Naive thymus-derived CD8-positive, alpha-beta T cell (primary cell): ENCODE measurements at regions not wholly inside any gene's neighbourhood (a gene's known extent, or its start where the extent isn't known, plus 50 kb on each side); places are given as distances from the start of the nearest gene placed in this dataset.

Source experiments
- ATAC-seq, 2 donors: fragments of 150-1000 bp; cut with Tn5 transposase in 1 of 2; sonication (Bioruptor Pico), chemical (Tn5 transposase) in 1 of 2; 1 replicate in 1 of 2; 2 replicates in 1 of 2; pipeline ENCODE4 v1.10.0; 2021; ENCODE audit warnings: mild to moderate bottlenecking in 2 of 2, moderate library complexity in 2 of 2
- POLR2A ChIA-PET: fragments of 350-600 bp; sonication (Branson Sonifier 250); formaldehyde crosslinking; loops from one replicate; lab custom pipeline; 2021; ENCODE audit warnings: antibody characterized with exemption; lab: Charles Lee
- DNase-seq, 10 donors: peaks; one replicate each; pipeline versions ENCODE4 v3.0.0 to v3.0.0-alpha.2; 2020 to 2022
- H3K27ac Mint-ChIP-seq, 10 donors: one replicate each; pipeline ENCODE4 v1.8.0; 2020 to 2022; ENCODE audit warnings: mild to moderate bottlenecking in 10 of 10, mixed read lengths in 10 of 10, moderate library complexity in 4 of 10, inconsistent platforms in 1 of 10
- H3K27me3 Mint-ChIP-seq, 5 donors: one replicate each; pipeline ENCODE4 v1.8.0; 2021 to 2022; ENCODE audit warnings: mixed read lengths in 5 of 5
- H3K36me3 Mint-ChIP-seq, 3 donors: one replicate each; pipeline ENCODE4 v1.8.0; 2020 to 2022; ENCODE audit warnings: mixed read lengths in 3 of 3, mild to moderate bottlenecking in 2 of 3, inconsistent platforms in 1 of 3
- H3K4me1 Mint-ChIP-seq, 4 donors: one replicate each; pipeline ENCODE4 v1.8.0; 2021 to 2022; ENCODE audit warnings: mixed read lengths in 4 of 4
- H3K4me3 Mint-ChIP-seq, 10 donors: one replicate each; pipeline ENCODE4 v1.8.0; 2020 to 2022; ENCODE audit warnings: mild to moderate bottlenecking in 10 of 10, mixed read lengths in 10 of 10, moderate library complexity in 6 of 10, inconsistent platforms in 1 of 10
- H3K9me3 Mint-ChIP-seq, 9 donors: one replicate each; pipeline ENCODE4 v1.8.0; 2020 to 2022; ENCODE audit warnings: mixed read lengths in 9 of 9, mild to moderate bottlenecking in 3 of 9, inconsistent platforms in 1 of 9, moderate library complexity in 1 of 9

DNA sequence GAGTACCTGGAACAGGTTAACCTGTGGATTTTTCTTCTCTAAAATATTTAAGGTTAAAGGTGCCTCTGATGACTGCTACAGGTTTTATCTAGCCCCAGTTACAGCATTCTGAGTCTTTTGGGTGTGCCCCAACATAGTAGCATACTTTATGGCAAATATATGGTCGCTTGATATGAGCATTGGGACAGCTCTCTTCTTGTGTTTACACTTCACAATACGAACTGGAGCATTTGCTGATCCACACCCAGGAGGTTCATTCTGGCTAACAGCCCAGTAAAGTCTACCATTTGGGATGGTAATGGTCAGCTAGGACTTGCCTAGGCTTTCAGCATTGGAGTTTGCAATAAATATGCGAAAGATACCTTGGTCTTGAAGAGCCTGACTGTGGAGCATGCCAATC is 101.3 kb downstream of the DISP1 start:
- Mint-ChIP-seq H3K4me3 (no peak overlapping the region), H3K27me3 (no peaks in the 10 kb centered on the region), H3K27ac (no peak overlapping the region), H3K9me3 (peaks cover 5 to 40% (median 12%) of the 10 kb centered on the region in 9 donors), H3K36me3 (peaks cover 12 to 32% (median 30%) of the 10 kb centered on the region in 3 donors), H3K4me1 (peaks cover 0 to 6% (median 4%) of the 10 kb centered on the region in 4 donors)
- POLR2A ChIA-PET = no interaction called here
- DNase-seq (no peak), ATAC-seq (no peak)

DNA sequence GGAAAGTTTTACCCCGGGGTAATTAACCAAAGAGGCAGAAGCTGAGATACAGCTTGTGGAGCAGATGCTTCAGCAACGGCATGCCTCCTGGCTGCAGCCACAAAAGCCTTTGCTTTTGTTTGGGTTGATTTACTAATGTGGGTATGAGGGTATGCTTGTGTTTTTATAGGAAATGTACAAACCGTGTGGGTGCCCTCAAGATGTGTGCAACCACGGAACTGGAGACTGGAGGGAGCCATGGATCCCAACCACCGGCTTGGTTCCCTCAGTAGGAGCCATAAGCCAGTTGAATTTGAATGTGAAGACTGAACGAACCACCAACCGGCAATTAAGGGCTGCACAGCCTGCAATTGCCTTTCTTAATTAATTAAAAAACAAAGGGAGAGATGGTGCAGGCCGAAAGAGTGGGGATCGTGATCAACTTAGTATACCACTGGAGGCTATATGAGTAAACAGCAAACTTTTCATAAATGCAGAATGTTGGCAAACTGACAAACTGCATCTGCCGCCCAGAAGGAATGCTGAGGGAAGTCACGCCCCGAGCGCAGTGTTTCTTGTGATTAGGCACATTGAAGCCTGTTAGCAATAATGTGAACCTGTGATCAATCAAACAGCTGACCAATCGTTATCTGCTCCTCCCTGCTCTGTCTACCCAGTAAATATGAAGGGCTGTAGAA is 104.1 kb downstream of the DISP1 start:
- peaks cover 5 to 40% (median 12%) of the 10 kb centered on the region in 9 donors for H3K9me3 Mint-ChIP-seq
- no peaks in the 10 kb centered on the region for H3K27me3 Mint-ChIP-seq
- H3K4me3 Mint-ChIP-seq = no peak overlapping the region
- POLR2A ChIA-PET = no interaction called here
- no peak for ATAC-seq
- H3K36me3 Mint-ChIP-seq = peaks cover 12 to 32% (median 30%) of the 10 kb centered on the region in 3 donors
- H3K27ac Mint-ChIP-seq = no peak overlapping the region
- DNase-seq = no peak
- peaks cover 0 to 4% (median 1%) of the 10 kb centered on the region in 4 donors for H3K4me1 Mint-ChIP-seq

DNA sequence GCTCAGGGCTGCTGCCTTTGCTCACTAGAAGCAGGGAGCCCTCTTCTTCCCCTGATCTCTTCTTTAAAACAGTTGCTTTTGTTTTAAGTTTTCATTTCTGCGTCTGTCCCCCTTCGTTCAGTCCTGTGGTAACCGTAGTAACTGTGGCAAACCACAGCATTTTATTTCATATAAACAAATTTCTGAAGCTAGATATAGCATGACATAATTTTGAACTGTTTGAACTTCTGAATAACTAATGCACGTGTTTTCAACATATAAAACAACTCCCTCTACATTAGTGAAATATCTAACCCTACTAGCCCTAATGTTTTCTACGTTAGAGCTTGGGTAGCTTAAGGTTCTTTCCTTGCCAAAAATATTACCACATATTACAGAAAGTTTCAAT is 104.6 kb downstream of the DISP1 start:
- Mint-ChIP-seq H3K27me3 (no peaks in the 10 kb centered on the region), H3K4me3 (no peak overlapping the region), H3K27ac (no peak overlapping the region), H3K9me3 (peaks cover 3 to 37% (median 12%) of the 10 kb centered on the region in 9 donors), H3K4me1 (peaks cover 0 to 4% (median 1%) of the 10 kb centered on the region in 4 donors), H3K36me3 (peaks cover 12 to 32% (median 30%) of the 10 kb centered on the region in 3 donors)
- DNase-seq (peak in 1 of 10 donors; percentile 4), ATAC-seq (no peak)
- POLR2A ChIA-PET = no interaction called here

DNA sequence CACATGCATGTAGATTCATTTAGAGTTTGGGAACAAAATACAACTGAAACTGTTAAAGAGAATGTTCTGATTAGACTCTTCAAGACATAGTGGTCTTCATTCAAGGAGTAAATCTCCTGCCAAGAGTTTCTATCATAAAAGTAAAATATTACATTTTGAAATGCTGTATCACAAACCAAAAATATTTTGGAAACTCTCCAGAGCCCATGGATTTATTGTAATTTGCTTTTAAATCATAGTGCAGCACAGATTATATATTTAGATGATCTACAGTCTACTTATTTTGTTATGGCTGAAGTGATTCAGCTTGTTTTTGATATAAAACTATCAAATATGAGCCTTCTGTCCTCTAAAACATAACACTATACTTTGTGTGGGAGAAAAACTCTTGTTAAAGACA is 105.3 kb downstream of the DISP1 start:
- Mint-ChIP-seq H3K27me3 (no peaks in the 10 kb centered on the region), H3K27ac (no peak overlapping the region), H3K4me1 (peaks cover 0 to 4% (median 1%) of the 10 kb centered on the region in 4 donors), H3K36me3 (peaks cover 12 to 30% (median 30%) of the 10 kb centered on the region in 3 donors), H3K9me3 (peaks cover 3 to 30% (median 12%) of the 10 kb centered on the region in 9 donors), H3K4me3 (no peak overlapping the region)
- ATAC-seq (no peak), DNase-seq (no peak)
- POLR2A ChIA-PET = no interaction called here

DNA sequence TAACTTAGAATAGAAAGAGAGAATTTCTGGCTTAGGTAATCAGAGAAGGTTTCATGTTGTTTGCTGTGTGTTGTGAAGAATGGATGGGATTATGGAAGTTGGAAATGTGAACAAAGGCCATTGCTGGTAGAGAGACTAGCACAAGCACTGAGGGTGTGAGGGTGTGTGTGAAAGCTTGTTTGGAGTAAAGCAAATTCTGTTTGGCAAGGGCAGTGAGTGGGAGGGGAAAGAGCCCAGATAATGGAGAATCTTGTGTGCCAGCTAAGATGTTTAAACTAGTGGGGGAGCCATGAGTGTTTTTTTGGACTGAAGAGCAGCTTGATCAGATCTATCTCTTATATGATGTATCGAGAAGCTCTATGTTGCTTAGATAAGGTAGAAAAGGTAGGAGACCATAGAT is 107.1 kb downstream of the DISP1 start:
- ATAC-seq (no peak), DNase-seq (no peak)
- H3K4me1 Mint-ChIP-seq = peaks cover 0 to 4% (median 1%) of the 10 kb centered on the region in 4 donors
- no peak overlapping the region for H3K27ac Mint-ChIP-seq
- no peaks in the 10 kb centered on the region for H3K27me3 Mint-ChIP-seq
- H3K4me3 Mint-ChIP-seq = no peak overlapping the region
- POLR2A ChIA-PET = no interaction called here
- H3K36me3 Mint-ChIP-seq = peaks cover 12 to 24% (median 16%) of the 10 kb centered on the region in 3 donors
- H3K9me3 Mint-ChIP-seq = peaks cover 3 to 16% (median 10%) of the 10 kb centered on the region in 9 donors

DNA sequence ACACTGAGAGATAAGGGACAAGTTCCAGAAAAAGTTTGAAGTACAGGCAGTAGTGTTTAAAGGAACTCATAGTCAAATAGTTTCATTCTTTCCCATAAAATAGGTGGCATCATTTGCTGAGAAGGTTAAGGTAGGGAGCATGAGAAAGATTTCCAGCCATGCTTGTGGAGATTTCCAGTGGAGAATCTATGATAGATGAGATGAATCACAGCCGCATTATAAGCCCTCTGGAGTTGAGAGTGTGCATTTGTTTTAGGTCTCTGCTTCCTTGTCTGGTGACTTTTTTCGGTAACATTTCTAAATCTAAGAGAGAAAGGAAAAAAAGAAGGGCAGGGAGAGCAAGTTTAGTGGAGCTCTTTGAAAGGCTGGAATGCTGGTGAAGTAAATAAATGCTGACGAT is 108.7 kb downstream of the DISP1 start:
- no peak for DNase-seq
- Mint-ChIP-seq H3K4me3 (no peak overlapping the region), H3K27ac (no peak overlapping the region), H3K4me1 (peaks cover 0 to 2% (median 0%) of the 10 kb centered on the region in 4 donors), H3K9me3 (peaks cover 0 to 3% (median 0%) of the 10 kb centered on the region in 9 donors), H3K27me3 (no peaks in the 10 kb centered on the region), H3K36me3 (peaks cover under 1 to 8% (median 5%) of the 10 kb centered on the region in 3 donors)
- no peak for ATAC-seq
- POLR2A ChIA-PET = no interaction called here

DNA sequence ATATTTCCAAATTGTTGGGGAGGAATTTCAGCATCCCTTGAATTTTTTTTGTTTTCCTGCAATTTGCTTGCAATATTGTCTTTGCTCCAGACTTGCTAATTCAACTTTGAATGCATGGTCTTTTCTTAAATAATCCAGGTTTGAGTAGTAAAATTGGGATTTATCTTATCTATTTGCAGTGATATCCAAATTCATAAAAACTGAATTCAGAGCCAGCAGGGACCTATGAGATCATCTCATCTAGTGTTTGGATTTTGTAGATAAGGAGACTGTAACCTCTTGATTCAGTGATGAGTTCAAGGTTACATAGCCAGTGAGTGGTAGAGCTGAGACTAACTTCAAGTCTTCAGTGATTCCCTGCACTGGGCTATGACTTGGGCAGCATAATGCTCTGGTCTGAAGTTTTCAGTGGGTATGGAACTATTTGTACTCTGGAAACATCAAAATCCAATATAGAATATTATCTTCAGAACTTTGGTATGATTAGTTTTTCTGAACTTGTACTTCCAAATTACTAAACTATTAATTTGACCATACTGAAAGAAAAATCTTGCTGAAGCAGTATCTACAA is 109.4 kb downstream of the DISP1 start:
- H3K27ac Mint-ChIP-seq = no peak overlapping the region
- POLR2A ChIA-PET = no interaction called here
- DNase-seq (no peak), ATAC-seq (no peak)
- no peak overlapping the region for H3K4me3 Mint-ChIP-seq
- peaks cover 0 to 7% (median 5%) of the 10 kb centered on the region in 3 donors for H3K36me3 Mint-ChIP-seq
- H3K4me1 Mint-ChIP-seq = peaks cover 0 to under 1% (median 0%) of the 10 kb centered on the region in 4 donors
- no peaks in the 10 kb centered on the region for H3K27me3 Mint-ChIP-seq
- peaks cover 0 to 2% (median 0%) of the 10 kb centered on the region in 9 donors for H3K9me3 Mint-ChIP-seq

DNA sequence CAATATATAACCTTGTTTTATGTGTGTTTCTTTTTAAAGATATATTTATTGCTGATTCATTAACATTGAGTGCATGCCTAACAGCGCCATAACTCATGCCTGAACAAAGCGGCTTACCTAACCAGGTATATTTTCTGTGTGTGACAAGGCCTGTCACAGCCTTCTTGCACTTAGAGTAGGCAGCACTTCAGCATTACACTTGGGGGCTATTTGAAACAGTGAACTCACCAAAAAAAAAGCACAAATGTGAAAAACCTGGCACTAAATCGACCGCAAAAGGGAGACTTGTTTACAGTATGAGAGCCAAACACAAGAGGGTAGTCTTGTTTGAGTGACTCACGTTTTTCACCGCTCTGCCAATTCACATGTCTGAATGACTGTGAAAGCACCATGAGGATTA is 111.7 kb downstream of the DISP1 start:
- Mint-ChIP-seq H3K27ac (no peak overlapping the region), H3K27me3 (no peaks in the 10 kb centered on the region), H3K9me3 (no peaks in the 10 kb centered on the region), H3K36me3 (peaks cover 0 to 7% (median 2%) of the 10 kb centered on the region in 3 donors), H3K4me3 (no peak overlapping the region), H3K4me1 (no peaks in the 10 kb centered on the region)
- ATAC-seq = no peak
- no peak for DNase-seq
- POLR2A ChIA-PET = interaction anchor here (0.6 kb wide), 1 partner anchor 536 kb away, joined by 4 read pairs; no protein-coding TSS in a partner anchor

DNA sequence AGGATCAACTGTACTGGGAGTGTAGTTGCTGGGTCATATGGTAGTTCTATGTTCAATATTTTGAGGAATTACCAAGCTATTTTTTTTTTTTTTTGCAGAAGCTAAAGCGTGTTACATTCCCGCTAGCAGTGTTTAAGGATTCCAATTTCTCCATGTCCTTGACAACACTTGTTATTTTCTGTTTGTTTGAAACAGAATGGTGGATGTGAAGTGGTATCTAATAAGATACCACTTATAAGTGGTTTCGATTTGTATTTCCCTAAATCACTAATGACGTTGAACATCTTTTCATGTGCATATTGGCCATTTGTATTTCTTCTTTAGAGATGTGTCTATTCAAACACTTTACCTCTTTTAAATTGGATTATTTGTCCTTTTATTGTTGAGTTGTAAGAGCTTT is 112.2 kb downstream of the DISP1 start:
- no peak for ATAC-seq
- Mint-ChIP-seq H3K27ac (no peak overlapping the region), H3K4me1 (no peaks in the 10 kb centered on the region), H3K36me3 (peaks cover 0 to 7% (median 2%) of the 10 kb centered on the region in 3 donors), H3K9me3 (no peaks in the 10 kb centered on the region), H3K27me3 (no peaks in the 10 kb centered on the region), H3K4me3 (no peak overlapping the region)
- DNase-seq = no peak
- POLR2A ChIA-PET = interaction anchor here (0.6 kb wide), 1 partner anchor 535 kb away, joined by 4 read pairs; no protein-coding TSS in a partner anchor

DNA sequence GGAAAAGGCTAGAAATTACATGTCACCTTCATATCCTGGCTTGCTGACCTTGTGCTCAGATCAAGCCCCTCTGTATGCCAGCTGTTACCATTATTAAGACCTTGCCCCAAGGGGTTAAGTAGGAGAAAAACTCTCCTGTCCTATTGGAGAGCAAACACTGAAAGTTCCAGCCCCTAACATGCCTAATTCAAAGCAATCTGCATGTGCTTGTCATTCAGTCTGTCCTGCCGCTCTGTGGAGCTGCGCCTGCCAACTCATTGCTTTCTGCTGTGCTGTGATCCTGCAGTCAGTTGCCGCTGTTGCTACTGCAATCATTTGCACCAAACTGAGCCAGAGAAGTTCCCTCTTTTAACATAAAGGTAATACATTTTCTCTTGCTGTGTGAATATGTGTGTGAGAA is 113.4 kb downstream of the DISP1 start:
- H3K27ac Mint-ChIP-seq = no peak overlapping the region
- no peak overlapping the region for H3K4me3 Mint-ChIP-seq
- no peaks in the 10 kb centered on the region for H3K4me1 Mint-ChIP-seq
- DNase-seq (no peak), ATAC-seq (no peak)
- H3K9me3 Mint-ChIP-seq = no peaks in the 10 kb centered on the region
- POLR2A ChIA-PET = no interaction called here
- H3K36me3 Mint-ChIP-seq = peaks cover 0 to 7% (median 2%) of the 10 kb centered on the region in 3 donors
- no peaks in the 10 kb centered on the region for H3K27me3 Mint-ChIP-seq

DNA sequence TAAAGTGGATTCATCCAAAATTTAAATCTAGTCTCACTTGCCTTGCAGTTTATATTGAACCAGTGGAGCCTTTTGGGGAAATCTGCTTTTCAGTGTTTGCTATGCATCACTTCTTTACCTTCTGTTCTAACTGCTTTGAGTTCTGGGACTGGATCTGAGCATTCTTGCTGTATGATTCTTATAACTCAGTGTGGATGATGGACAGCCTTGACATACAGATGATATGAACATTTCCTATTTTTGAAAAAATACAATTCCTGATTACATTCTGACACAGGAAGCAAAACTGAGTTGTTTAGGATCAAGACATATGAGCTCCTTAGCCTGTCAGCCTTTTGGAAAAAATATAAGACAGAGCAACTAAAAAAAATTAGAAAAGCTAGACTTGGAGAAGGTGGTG is 115.2 kb downstream of the DISP1 start:
- no peak overlapping the region for H3K4me3 Mint-ChIP-seq
- no peak overlapping the region for H3K27ac Mint-ChIP-seq

DNA sequence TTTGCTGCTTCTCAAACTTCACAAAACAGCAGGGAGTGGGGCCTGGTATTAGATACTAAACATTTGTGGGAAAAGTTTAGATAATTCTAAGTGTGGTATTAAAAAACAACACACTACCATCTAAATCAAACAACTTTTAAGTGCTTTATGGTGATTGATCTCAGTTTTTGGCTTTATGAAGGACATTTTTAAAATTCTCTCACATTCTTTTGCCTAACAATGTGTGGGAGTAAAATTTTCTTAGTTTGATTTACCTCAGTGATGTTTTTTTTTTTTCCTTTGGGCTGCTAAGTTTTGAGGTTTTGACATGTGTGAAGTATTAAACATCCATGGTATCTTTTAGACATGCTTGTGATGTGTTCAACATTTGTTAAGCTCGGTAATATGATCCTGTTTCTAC is 116.2 kb downstream of the DISP1 start:
- ATAC-seq = no peak
- peak overlapping the region in 1 of 10 donors; percentile 15 for H3K27ac Mint-ChIP-seq
- POLR2A ChIA-PET = no interaction called here

More for the DNA sequence above, 115.2 kb downstream of the DISP1 start:
- DNase-seq (no peak), ATAC-seq (no peak)
- POLR2A ChIA-PET = interaction anchor here (0.5 kb wide), 1 partner anchor 194 kb away, joined by 3 read pairs; no protein-coding TSS in a partner anchor
- H3K4me1 Mint-ChIP-seq = no peaks in the 10 kb centered on the region
- H3K9me3 Mint-ChIP-seq = no peaks in the 10 kb centered on the region
- peaks cover 0 to 7% (median 2%) of the 10 kb centered on the region in 3 donors for H3K36me3 Mint-ChIP-seq
- H3K27me3 Mint-ChIP-seq = no peaks in the 10 kb centered on the region

DNA sequence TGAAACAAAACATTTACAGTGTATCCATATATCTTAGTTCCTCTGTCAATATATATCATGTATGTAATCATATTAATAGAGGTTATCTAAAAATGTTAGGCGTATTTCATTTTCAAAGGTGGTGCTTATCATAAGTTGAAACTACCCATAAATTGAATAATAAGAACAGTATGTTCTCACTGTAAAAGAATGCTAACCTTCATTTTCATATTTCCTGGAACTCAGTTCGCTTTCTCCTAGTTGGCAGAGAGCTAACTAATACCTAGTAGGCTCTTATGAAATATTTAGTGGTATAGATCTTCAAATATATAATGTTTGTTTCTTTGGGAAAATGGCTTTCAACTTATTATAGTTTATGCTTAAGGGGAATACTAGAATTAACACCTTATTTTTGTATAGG is 118.4 kb downstream of the DISP1 start:
- Mint-ChIP-seq H3K36me3 (peaks cover 0 to 2% (median 0%) of the 10 kb centered on the region in 3 donors), H3K4me3 (no peak overlapping the region), H3K4me1 (no peaks in the 10 kb centered on the region), H3K27me3 (no peaks in the 10 kb centered on the region), H3K27ac (no peak overlapping the region), H3K9me3 (no peaks in the 10 kb centered on the region)
- POLR2A ChIA-PET = no interaction called here
- DNase-seq = no peak
- no peak for ATAC-seq

More for the DNA sequence above, 116.2 kb downstream of the DISP1 start:
- no peak overlapping the region for H3K4me3 Mint-ChIP-seq
- H3K4me1 Mint-ChIP-seq = no peaks in the 10 kb centered on the region
- no peaks in the 10 kb centered on the region for H3K27me3 Mint-ChIP-seq
- no peaks in the 10 kb centered on the region for H3K9me3 Mint-ChIP-seq
- H3K36me3 Mint-ChIP-seq = peaks cover 0 to under 1% (median 0%) of the 10 kb centered on the region in 3 donors
- DNase-seq = no peak
